Erythroblast (primary cell): ENCODE measurements at regions not wholly inside any gene's neighbourhood (a gene's known extent, or its start where the extent isn't known, plus 50 kb on each side); places are given as distances from the start of the nearest gene placed in this dataset.

Experiments
- DNase-seq, 2 experiments: peaks; one replicate each; lab custom pipeline; 2025; lab: John Stamatoyannopoulos, UW
- GATA1 ChIP-seq: IDR thresholded peaks from 2 replicates; pipeline ENCODE4 v1.6.1; 2011; ENCODE audit warnings: low read depth, mild to moderate bottlenecking, control low read depth, low read length, moderate library complexity
- POLR2A ChIP-seq: IDR thresholded peaks from 2 replicates; pipeline ENCODE4 v1.6.1; 2011; ENCODE audit warnings: mild to moderate bottlenecking, low read length

DNA sequence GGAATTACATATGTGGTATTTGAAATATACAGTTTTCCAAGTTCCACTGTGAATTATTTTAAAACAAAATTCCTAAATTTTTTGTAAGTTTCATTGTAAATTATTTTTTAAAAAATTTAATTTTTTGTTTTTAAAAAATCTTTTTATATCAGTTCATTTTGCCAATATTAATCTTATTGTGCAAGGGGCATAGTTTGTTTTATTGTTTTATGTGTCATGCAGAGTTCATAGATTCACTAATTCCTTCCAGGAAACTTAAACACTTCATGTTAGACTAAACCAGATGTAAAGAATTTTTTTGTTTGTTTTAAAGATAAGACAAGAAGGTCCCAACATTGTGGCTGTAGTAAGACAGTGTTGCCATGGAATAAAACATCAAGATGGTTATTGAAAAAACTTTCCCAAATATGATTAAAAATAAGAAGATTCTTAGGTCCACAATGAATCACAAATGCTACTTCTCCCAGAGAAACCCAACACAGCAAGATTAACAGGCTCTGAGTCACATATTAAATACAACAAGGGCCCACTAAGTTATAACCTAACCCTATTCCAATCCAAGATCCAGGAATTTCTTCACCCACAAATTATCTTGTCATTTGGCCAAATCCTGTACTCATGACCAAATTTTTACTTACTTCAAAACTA, 464.7 kb upstream of the IGFBP3 start:
- TF ChIP-seq GATA1: no peak
- TF ChIP-seq POLR2A: no peak

DNA sequence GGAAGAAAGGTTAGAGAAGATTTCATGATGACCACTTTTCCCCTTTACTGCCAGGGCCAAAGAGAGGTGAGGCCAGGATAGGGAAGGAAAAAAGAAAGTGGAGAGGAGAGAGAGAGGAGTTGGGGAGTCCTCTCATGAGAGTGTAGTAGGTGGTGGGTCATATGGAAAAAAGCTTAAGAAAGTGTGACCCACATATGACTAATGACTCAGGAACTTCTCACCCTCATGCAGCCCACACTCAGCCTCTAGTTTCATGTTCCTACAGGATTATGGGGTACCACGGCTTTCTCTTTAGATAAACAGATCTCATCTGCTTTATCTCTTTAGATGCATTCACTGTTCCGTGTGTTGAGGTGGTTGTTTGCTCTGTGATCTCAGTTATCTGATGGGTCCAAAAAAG, 462.5 kb upstream of the IGFBP3 start:
- TF ChIP-seq POLR2A (no peak), GATA1 (no peak)
- DNase-seq: no peak

More for the DNA sequence above, 464.7 kb upstream of the IGFBP3 start:
- no peak for DNase-seq

- no peak for DNase-seq
- TF ChIP-seq POLR2A: no peak
- TF ChIP-seq GATA1: no peak
These were observed 449.0 kb upstream of the IGFBP3 start for GRCh38 chr7:46369933-46370654.

- TF ChIP-seq GATA1 (no peak), POLR2A (no peak)
- DNase-seq: no peak
These were observed 447.8 kb upstream of the IGFBP3 start for GRCh38 chr7:46368871-46369270.

- DNase-seq: no peak
- TF ChIP-seq POLR2A: no peak
- TF ChIP-seq GATA1: no peak
These were observed 445.5 kb upstream of the IGFBP3 start for GRCh38 chr7:46366526-46366925.

DNA sequence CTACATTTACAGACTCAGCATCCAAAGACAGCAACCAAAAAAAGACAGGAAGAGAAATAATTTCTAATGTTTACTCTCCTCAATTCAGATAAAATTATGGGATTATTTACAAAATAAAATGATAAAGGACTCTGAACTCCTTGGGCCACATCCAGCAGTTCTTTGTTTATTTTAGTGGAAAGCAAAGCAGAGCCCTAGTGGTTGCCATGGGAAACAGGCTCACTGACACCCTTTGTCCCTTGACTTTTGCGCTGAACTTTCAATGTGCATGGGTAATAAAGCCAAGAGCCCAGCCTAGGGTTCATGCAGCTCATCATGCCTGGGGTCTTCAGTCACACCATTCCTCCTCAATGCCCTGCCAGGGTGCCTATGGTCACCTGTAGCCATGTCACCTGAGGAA, 442.6 kb upstream of the IGFBP3 start:
- TF ChIP-seq POLR2A: no peak
- no peak for TF ChIP-seq GATA1
- no peak for DNase-seq

GRCh38 chr7:46360811-46361210, 439.7 kb upstream of the IGFBP3 start:
- TF ChIP-seq GATA1 (no peak), POLR2A (no peak)
- DNase-seq: peak in 1 of 2 experiments; percentile 1

- no peak for TF ChIP-seq POLR2A
- no peak for TF ChIP-seq GATA1
- DNase-seq: no peak
These were observed 439.2 kb upstream of the IGFBP3 start for GRCh38 chr7:46360296-46360695.

GRCh38 chr7:46357851-46358250, 436.8 kb upstream of the IGFBP3 start:
- DNase-seq: no peak
- TF ChIP-seq GATA1 (no peak), POLR2A (no peak)

DNA sequence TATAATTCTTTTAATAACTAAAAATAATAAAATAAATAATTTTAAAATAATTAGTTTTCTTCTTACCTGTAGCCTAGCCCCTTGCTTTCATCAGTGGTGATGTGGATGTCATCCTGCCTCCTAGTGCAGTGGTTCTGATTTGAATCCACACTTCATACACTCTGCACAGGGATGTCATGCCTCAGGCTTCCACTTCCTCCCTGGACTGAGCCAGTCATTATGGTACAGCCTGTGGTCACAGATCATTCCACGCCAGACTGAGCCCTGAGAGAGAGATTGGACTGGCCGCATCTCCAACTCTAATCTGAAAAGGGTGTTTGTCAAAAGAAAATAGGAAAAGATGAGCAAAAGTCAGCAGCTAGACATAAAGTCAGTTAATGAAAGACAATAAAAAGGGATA, 436.2 kb upstream of the IGFBP3 start:
- no peak for TF ChIP-seq POLR2A
- no peak for TF ChIP-seq GATA1
- no peak for DNase-seq

DNA sequence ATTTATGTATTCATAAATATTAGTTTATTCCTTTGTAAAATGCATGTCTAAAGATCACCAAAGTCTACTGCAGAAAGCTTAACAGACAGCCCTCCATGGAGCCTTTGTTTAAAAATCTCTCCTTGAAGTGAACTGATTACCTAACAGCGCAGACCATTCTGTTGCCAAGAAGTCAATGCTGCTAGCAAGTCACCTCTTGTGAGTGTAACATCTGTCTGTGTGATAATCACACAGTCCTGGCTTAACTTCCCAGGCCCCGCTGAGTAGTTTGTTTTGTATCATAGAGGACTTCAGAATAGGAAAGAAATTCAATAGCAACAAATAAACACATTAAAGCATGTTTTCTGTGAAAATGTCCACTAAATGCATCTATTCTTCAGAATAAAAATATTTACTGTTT, 435.3 kb upstream of the IGFBP3 start:
- DNase-seq: no peak

GRCh38 chr7:46355331-46355730, 434.3 kb upstream of the IGFBP3 start:
- TF ChIP-seq POLR2A (no peak), GATA1 (no peak)

More for the DNA sequence above, 435.3 kb upstream of the IGFBP3 start:
- TF ChIP-seq GATA1 (no peak), POLR2A (no peak)

DNA sequence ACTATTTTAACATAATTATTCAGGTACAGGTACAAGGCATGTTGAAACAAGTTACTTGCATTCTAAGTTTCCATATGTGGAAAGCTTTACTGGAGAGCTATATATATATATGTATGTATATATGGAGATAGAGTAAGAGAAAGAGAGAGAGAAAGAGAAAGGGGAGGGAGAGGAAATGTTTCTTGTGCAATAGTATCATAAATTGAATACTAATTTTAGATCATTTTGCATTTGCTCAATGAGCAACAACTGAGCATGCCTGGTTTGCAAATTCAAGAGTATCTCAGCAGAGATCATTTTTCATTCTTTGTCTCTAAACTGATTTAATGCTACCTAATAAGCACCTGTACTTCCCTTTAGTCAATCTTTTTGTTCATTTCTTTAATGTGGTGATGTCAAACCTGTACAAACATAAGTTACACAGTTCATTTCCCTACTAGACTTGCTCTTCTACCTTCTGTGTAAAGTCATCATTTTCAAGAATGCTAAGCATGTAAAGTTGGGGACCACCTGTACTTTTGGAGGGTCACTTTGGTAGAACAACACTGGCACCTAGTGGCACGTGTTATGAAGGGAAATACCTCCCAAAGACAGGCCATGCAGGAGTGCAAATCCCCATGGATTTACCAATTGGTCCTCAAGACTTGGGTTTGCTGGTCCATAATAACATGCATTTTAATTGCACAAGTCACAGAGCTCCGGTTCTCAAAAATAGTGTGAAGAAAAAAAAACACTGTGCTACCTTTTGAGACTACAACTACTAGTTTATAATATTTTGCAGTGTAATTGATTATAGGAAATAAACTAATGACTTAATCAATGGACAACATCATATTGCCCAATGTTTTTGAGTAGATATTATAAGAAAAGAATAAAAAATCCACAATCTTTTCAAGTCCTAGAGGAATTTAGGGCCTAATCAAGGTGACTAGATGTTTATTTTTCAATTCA, 431.2 kb upstream of the IGFBP3 start:
- DNase-seq: peak in 1 of 2 experiments; percentile 28
- TF ChIP-seq POLR2A (no peak), GATA1 (no peak)

More at GRCh38 chr7:46355331-46355730, 434.3 kb upstream of the IGFBP3 start:
- no peak for DNase-seq

- no peak for DNase-seq
- TF ChIP-seq POLR2A (no peak), GATA1 (no peak)
These were observed 428.4 kb upstream of the IGFBP3 start for GRCh38 chr7:46349490-46349889.
